ENCODE measurements at regions not wholly inside any gene's neighbourhood (a gene's known extent, or its start where the extent isn't known, plus 50 kb on each side); places are given as distances from the start of the nearest gene placed in this dataset.
"Not testable (repeated sequence)": the region's sequence is repeated elsewhere in the genome, so short reads cannot be mapped to it uniquely, and the experiment has no call there.

- H2BK5ac ChIP-seq (ENCODE audit: low read depth, low read length); H3K23ac ChIP-seq (ENCODE audit: insufficient read length); H2BK12ac ChIP-seq (ENCODE audit: low read depth, low read length); H4K20me1 ChIP-seq (replicated peaks in 1 of 2; ENCODE audit: control insufficient read depth in 1 of 2, insufficient read depth in 2 of 2, low read length in 2 of 2); H2BK20ac ChIP-seq (ENCODE audit: low read length); DNase-seq (ENCODE audit: low read depth in 1 of 2, low spot score in 2 of 2); H4K8ac ChIP-seq (ENCODE audit: extremely low read depth, insufficient read depth, low read length); H3K4me2 ChIP-seq (ENCODE audit: insufficient read depth in 1 of 2, low read depth in 2 of 2, low read length in 2 of 2); H3K4ac ChIP-seq (replicated peaks; ENCODE audit: insufficient read length, low read depth, low read length); H3K27me3 ChIP-seq (replicated peaks in 1 of 4; ENCODE audit: control insufficient read depth in 3 of 4, extremely low read depth in 1 of 4, insufficient read depth in 3 of 4, low read length in 3 of 4); H3K79me1 ChIP-seq (ENCODE audit: low read depth, low read length); H3K18ac ChIP-seq (ENCODE audit: extremely low read depth, low read length); H3K36me3 ChIP-seq (ENCODE audit: control insufficient read depth in 2 of 4, insufficient read depth in 4 of 4, low read length in 3 of 4); H3K9ac ChIP-seq (replicated peaks in 1 of 4; ENCODE audit: extremely low read depth in 1 of 4, low read depth in 3 of 4, low read length in 3 of 4); H3K14ac ChIP-seq (ENCODE audit: insufficient read length); H3K79me2 ChIP-seq (ENCODE audit: control insufficient read depth in 1 of 2, insufficient read depth in 2 of 2, low read length in 2 of 2); H4K91ac ChIP-seq (replicated peaks; ENCODE audit: insufficient read length, low read length); CTCF ChIA-PET (ENCODE audit: partially characterized antibody); H3K4me1 ChIP-seq (replicated peaks in 1 of 4; ENCODE audit: control insufficient read depth in 3 of 4, insufficient read depth in 4 of 4, low read length in 3 of 4); FAIRE-seq; H2BK15ac ChIP-seq (ENCODE audit: low read length); H3K23me2 ChIP-seq (ENCODE audit: low read depth, low read length); POLR2A ChIA-PET (ENCODE audit: partially characterized antibody); H2BK120ac ChIP-seq (replicated peaks; ENCODE audit: low read depth, low read length); H4K5ac ChIP-seq (ENCODE audit: insufficient read length, low read depth, low read length); H3K9me3 ChIP-seq (ENCODE audit: insufficient read depth in 2 of 2, low read depth in 1 of 2, low read length in 1 of 2); H3K4me3 ChIP-seq (ENCODE audit: extremely low read depth in 1 of 4, insufficient read depth in 2 of 4, low read depth in 3 of 4, low read length in 4 of 4); H3K27ac ChIP-seq (ENCODE audit: low read depth, low read length); H3K56ac ChIP-seq (replicated peaks; ENCODE audit: insufficient read length, low read depth, low read length); H2AFZ ChIP-seq (ENCODE audit: low read length); H2AK5ac ChIP-seq (ENCODE audit: low read depth, low read length): not testable (repeated sequence)
- 96% methylated on average over 2 of the region's 2 CpGs; no CpG with 5 or more reads in 1 of the 2 experiments for WGBS, 2 experiments (ENCODE audit: extremely low coverage in 1 of 2, insufficient coverage in 1 of 2, insufficient read length in 1 of 2, insufficient replicate concordance in 2 of 2, low coverage in 1 of 2, low lambda C conversion rate in 2 of 2, missing lambda C conversion rate in 1 of 2)
Observed at GRCh38 chr6:134791243-134791843, 158.6 kb downstream of the ALDH8A1 start.
